Forelimb muscle (tissue), 1 donor: ENCODE measurements at regions not wholly inside any gene's neighbourhood (a gene's known extent, or its start where the extent isn't known, plus 50 kb on each side); places are given as distances from the start of the nearest gene placed in this dataset.

ENCODE experiments used
- DNase-seq: peaks from one replicate; pipeline ENCODE4 v3.0.0-alpha.2; 2013; ENCODE audit warnings: low read depth

GRCh38 chr15:91555312-91555711 is 298.2 kb upstream of the SLCO3A1 start:
- DNase-seq, result no peak

- no peak for DNase-seq
Measured at GRCh38 chr15:91556926-91557325, 296.6 kb upstream of the SLCO3A1 start.

DNA sequence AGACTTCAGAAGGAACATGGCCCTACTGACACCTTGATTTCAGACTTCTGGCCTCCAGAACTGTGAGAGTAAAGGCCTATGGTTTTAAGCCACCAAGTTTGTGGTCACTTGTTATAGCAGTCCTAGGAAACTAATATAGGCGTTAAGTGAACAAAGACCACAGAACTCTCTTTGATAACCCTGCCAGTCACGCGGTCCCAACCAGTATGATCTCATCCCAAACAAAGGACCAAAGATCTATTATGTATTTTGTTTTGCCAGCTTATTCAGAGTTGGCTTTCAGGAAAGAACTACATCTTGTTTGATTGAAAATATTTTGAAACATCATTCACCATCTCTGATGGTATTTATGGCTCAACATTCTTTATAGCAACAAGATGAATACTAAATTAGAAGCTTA is 294.4 kb upstream of the SLCO3A1 start:
- no peak for DNase-seq

- DNase-seq, result peak; percentile 47
Measured at GRCh38 chr15:91561371-91562100, 292.0 kb upstream of the SLCO3A1 start.

DNA sequence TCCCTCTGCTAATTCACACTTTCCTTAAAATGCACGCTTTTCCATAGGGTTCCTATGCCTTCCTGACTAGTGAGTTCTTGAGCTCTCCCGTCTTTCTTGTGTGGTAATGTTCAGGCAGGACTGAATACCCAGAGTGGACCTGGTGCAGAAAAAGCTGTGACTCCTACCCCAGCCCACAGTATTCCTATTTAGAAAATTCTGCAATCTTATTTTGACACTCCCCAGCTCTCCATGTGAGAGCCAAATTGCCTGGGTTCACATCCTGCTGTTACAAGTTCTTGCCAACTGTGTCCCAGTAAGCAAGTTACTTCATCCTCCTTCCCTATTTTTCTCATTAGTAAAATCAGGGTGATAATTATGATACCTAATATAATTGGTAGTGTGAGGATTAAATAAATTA is 290.8 kb upstream of the SLCO3A1 start:
- DNase-seq, result no peak

DNA sequence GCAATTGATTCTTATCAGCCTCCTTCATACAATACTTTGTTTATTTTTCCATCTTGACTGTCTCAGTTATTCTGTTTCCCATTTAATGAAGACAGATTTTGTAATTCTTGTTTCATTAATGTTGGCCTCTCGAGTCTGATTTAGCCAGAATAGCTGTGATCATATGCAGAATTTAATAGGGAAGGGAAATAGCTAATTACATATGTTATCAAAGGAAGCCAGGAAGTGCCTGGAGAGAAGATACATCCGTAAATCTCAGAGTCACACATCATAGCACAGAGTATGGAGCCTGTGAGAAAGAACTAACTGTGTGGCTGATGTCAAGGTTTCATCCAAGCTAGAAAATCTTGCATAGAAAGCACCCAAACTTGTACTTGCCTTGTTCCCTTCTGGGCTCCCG is 288.9 kb upstream of the SLCO3A1 start:
- no peak for DNase-seq

GRCh38 chr15:91566141-91566540 is 287.4 kb upstream of the SLCO3A1 start:
- no peak for DNase-seq

DNA sequence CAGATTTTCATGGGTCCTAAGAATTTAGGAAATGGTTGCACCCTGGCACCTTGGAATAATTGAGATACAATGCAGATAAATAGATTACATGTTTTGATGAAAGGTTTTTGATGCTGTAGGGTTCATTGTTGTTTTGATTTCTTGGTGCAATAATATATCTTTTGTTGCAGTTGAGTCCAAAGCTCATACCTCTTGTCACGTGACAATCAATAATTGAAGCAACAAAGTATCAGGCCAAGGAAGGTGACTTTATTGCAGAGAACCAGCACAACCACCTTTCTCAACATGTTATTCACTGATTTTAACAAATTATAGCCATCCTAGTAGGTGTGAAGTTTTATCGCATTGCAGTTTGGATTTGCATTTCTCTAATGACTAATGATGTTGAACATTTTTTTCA is 285.5 kb upstream of the SLCO3A1 start:
- DNase-seq, result no peak

GRCh38 chr15:91572110-91572509 is 281.4 kb upstream of the SLCO3A1 start:
- no peak for DNase-seq

- DNase-seq, result no peak
Measured at GRCh38 chr15:91576096-91576495, 277.4 kb upstream of the SLCO3A1 start.

DNA sequence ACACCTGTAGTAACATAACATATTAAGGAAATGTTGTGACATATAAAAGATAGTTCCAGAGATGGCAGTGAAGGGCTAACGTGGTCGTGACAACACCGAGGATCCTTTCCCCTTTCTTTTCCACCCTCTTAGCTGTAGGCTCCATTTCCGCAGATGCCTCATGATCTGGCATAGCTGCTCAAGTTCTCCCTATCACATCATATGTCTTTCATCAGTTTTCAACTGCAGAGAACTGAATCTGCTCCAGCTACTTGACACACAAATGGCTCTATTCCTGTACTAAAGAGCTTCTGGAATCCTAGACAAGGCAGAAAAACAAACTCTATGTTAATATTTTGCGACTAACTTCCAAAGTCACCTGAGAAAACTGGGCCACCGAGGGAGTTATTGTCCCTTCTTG is 275.0 kb upstream of the SLCO3A1 start:
- no peak for DNase-seq

- no peak for DNase-seq
Measured at GRCh38 chr15:91584895-91585294, 268.6 kb upstream of the SLCO3A1 start.

- no peak for DNase-seq
Measured at GRCh38 chr15:91586560-91586959, 266.9 kb upstream of the SLCO3A1 start.

DNA sequence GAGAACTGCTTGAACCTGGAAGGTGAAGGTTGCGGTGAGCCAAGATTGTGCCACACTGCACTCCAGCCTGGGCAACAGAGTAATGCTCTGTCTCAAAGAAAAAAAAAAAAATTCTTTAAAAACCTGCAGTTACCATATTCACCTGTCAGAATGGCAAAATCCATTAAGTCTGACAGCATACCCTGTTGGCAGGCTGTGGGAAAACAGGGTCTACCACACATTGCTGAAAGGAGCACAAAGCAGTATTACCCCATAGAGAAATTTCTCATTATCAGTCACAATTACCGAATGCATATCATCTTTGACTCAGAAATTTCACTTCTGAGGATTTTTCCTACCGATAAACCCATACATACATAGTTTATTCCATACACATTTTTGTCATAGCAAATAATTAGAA is 264.1 kb upstream of the SLCO3A1 start:
- no peak for DNase-seq

DNA sequence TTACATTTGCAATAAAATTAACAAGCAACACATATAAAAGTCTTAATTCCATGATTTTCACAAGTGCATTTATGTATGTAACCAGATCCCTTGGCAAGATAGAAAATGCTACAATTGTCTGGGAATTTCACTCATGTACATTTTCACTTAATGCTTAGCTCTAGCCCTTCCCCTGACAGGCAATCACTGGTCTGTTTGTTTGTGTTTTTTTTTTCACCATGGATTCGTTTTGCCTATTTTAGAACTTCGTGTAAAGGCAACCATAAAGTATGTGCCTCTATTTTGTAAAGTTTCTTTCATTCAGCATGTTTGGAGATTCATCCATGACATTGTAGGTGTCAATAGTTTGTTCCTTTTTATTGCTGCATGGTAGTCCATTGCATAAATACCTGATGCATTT is 260.9 kb upstream of the SLCO3A1 start:
- DNase-seq, result no peak

DNA sequence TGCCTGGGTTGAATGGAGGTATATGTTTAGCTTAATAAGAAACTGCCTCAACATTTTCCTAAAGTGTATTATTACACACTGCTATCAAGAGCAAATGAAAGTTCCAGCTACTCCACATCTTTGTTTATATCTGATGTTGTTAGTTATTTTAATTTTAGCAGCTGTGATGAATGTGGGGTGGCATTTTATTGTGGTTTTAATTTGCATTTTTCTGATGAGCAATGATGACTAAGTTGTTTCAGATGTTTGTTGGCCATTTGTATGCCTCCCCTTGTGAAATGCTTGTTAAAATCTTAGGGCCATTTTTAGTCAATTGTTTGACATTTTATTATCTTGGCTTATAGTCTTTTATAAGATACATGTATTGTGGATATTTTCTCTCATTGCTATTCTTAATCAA is 260.4 kb upstream of the SLCO3A1 start:
- DNase-seq, result no peak

DNA sequence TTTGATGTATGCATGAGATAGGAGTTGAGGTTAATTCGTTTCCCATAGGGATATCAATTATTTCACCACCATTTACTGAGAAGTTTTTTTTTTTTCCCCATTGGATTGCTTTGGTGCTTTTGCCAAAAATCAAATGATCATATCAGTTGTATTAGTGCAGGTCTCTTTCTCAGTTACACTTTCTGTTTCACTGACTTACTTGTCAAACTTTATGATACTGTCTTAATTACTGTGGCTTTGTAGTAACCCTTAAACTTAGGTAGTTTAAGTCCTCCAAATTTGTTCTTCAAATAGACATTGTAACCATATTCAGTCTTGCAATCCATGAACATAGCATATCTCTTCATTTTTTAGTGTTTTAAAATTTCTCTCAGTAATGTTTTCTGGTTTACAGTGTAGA is 259.9 kb upstream of the SLCO3A1 start:
- DNase-seq, result no peak

DNA sequence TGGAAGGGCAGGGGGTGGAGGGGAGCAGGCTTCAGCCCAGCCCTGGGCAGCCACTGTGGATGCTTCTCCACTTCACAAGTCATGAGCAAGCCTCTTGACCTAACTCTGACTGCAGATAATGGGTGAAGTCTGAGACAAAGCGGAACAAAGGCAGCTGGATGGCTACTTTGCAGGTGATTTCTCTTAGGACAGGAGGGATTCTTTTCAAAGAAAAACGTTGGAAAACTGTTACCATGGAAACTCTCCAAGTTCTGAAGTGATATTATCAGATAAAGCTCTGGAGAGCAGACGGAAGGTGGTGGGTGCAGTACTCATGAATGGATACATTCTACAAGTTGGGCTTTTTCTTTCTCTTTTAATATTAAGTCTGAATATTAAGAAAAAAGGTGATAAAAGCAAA is 254.2 kb upstream of the SLCO3A1 start:
- DNase-seq, result no peak

GRCh38 chr15:91603384-91604080 is 250.0 kb upstream of the SLCO3A1 start:
- no peak for DNase-seq

DNA sequence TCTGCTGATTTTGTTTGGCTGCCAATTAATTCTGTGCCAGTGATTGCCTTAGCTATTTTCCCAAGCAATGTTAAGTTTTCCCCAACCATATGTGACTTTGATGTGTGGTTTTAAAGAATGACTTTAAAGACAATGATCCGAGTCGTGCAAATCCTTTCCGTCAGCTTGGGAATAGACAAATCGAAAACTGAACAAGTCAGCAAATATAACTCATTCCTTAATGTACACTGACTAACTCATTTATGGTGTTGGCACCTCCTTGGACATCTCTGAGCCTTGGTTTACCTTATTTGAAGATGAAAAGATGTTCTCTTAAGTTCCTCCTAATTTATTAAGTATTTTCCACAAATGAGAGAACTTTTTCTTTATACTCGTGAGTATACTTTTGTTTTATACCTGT is 249.4 kb upstream of the SLCO3A1 start:
- no peak for DNase-seq

DNA sequence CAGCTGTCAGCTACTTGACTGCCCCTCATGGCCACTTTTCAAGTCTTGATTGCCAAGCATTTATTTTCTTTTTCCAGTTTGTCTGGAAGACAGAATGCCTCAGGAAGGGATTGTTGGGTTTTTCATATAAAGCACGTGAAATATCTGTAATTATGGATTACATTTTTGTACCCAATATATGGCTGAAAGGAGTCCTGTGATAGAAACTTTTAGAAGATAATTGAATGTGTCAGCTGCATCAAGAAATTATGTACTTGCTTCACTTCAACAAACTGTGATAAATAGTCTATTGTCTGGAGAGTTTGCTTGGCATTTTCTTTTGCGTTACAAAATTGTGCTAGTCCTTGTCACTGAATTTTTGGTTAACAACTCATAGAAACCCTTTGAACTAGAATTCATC is 247.9 kb upstream of the SLCO3A1 start:
- DNase-seq, result no peak

DNA sequence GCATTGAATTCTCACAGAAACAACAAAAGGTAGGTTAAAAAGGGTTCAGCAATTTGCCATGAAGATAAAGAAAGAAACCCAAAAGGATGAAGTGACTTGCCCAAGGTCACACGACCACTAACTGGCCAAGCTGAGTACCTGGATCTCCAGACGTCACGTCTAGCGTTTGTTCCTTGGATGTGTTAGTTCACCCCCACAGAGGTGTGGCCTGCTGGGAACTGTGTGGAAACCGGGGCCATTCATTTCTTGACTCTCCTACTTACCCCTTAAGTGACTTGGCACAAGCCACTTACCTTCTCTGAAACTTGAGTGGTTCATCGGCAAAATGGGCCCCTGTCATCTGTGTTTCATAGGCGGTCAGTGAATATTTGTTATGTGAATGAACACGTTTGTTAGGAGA is 244.3 kb upstream of the SLCO3A1 start:
- DNase-seq, result no peak

DNA sequence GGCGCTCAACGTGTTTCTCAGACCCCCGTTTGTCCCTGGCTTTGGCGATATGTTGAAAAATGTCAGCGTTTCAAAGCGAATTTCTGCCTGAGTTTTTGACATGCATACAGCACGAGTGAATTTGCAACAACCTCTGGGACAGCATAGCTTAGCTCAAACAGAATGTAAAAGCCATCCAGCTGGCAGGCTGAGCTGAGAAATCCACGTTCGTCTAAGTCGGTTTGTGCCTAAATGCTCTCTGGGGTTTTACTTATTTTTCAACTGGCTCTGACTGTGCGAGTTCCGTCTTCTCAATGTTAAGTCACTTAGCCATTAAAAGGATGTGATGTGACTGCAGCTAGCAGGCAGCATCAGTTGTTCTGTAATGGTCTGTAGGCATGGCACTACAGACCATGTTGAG is 243.5 kb upstream of the SLCO3A1 start:
- peak; percentile 66 for DNase-seq
